ENCODE measurements at regions not wholly inside any gene's neighbourhood (a gene's known extent, or its start where the extent isn't known, plus 50 kb on each side); places are given as distances from the start of the nearest gene placed in this dataset.

GRCh38 chr14:88998027-88998426 lies 173.6 kb downstream of the TTC8 start (continued):
- TF ChIP-seq SMAD3 (CRISPR knock-in tag; IDR thresholded peaks at IDR 0.05; ENCODE audit: borderline replicate concordance) (no peak), ARID4B (CRISPR knock-in tag; IDR thresholded peaks at IDR 0.05; ENCODE audit: borderline replicate concordance) (no peak)

GRCh38 chr14:88999137-88999536 lies 174.7 kb downstream of the TTC8 start:
- no peaks in the 10 kb centered on the region for H3K9me3 Mint-ChIP-seq
- TF ChIP-seq ERG (CRISPR knock-in tag; IDR thresholded peaks at IDR 0.05) (no peak), JUN (CRISPR knock-in tag; IDR thresholded peaks at IDR 0.05) (no peak), RELA (CRISPR knock-in tag; IDR thresholded peaks at IDR 0.05; ENCODE audit: borderline replicate concordance) (no peak), SMAD4 (CRISPR knock-in tag; IDR thresholded peaks at IDR 0.05) (no peak), ZNF416 (CRISPR knock-in tag; IDR thresholded peaks at IDR 0.05) (no peak), FOXJ3 (CRISPR knock-in tag; IDR thresholded peaks at IDR 0.05; ENCODE audit: borderline replicate concordance) (no peak), RORB (CRISPR knock-in tag; IDR thresholded peaks at IDR 0.05) (no peak), PRRX2 (CRISPR knock-in tag; IDR thresholded peaks at IDR 0.05) (no peak), NFATC4 (CRISPR knock-in tag; IDR thresholded peaks at IDR 0.05) (no peak)
- ChIA-PET CTCF (interaction anchor here (1.6 kb wide), 1 partner anchor 940 kb away, joined by 3 read pairs; no protein-coding TSS in a partner anchor), POLR2A (no interaction called here)
- DNase-seq (ENCODE audit: low spot score): no peak
- H3K36me3 Mint-ChIP-seq: no peaks in the 10 kb centered on the region
- H3K27me3 Mint-ChIP-seq (ENCODE audit: low read depth): peaks cover 34% of the 10 kb centered on the region
- H3K27ac Mint-ChIP-seq: no peak overlapping the region
- peaks cover 3% of the 10 kb centered on the region; the same call in 1 of the 2 replicates for H3K4me1 Mint-ChIP-seq
- no peak overlapping the region for H3K4me3 Mint-ChIP-seq
- no peak for ATAC-seq

- ChIA-PET POLR2A (interaction anchor here (0.6 kb wide), 1 partner anchor 442 kb away, joined by 4 read pairs; no protein-coding TSS in a partner anchor), CTCF (no interaction called here)
- Mint-ChIP-seq H3K27me3 (ENCODE audit: low read depth) (peaks cover 31% of the 10 kb centered on the region), H3K9me3 (peaks cover 8% of the 10 kb centered on the region), H3K27ac (no peak overlapping the region), H3K4me1 (peaks cover 3% of the 10 kb centered on the region; the same call in 1 of the 2 replicates), H3K4me3 (no peak overlapping the region), H3K36me3 (no peaks in the 10 kb centered on the region)
- DNase-seq (ENCODE audit: low spot score) (peak; percentile 19), ATAC-seq (peak; percentile 78)
- TF ChIP-seq NFE2L1 (CRISPR knock-in tag; IDR thresholded peaks at IDR 0.05): 0 out of 2 replicates have a peak, but pooled peaks have one; percentile 65
- no peak for TF ChIP-seq PRDM15 (CRISPR knock-in tag; IDR thresholded peaks at IDR 0.05)
- no peak for TF ChIP-seq ATF2 (CRISPR knock-in tag; IDR thresholded peaks at IDR 0.05; ENCODE audit: borderline replicate concordance, low read depth)
Measured at GRCh38 chr14:89000007-89000942, 175.8 kb downstream of the TTC8 start.
